ENCODE measurements at regions not wholly inside any gene's neighbourhood (a gene's known extent, or its start where the extent isn't known, plus 50 kb on each side); places are given as distances from the start of the nearest gene placed in this dataset.

GRCh38 chr9:106017198-106017740, 322.9 kb downstream of the TMEM38B start:
- TF ChIP-seq POLR2AphosphoS5 (IDR thresholded peaks at IDR 0.05; ENCODE audit: low read depth, low read length) (no peak), TAF1 (IDR thresholded peaks at IDR 0.05; ENCODE audit: borderline replicate concordance, insufficient read depth, low read length) (no peak), SIN3A (IDR thresholded peaks at IDR 0.05; ENCODE audit: borderline replicate concordance, insufficient read depth, low read length) (no peak), REST (IDR thresholded peaks at IDR 0.05; ENCODE audit: insufficient read depth in 1 of 2, low read depth in 2 of 2, low read length in 2 of 2) (no peak)

All from PFSK-1 (cell line).